ENCODE measurements at regions not wholly inside any gene's neighbourhood (a gene's known extent, or its start where the extent isn't known, plus 50 kb on each side); places are given as distances from the start of the nearest gene placed in this dataset.

DNA sequence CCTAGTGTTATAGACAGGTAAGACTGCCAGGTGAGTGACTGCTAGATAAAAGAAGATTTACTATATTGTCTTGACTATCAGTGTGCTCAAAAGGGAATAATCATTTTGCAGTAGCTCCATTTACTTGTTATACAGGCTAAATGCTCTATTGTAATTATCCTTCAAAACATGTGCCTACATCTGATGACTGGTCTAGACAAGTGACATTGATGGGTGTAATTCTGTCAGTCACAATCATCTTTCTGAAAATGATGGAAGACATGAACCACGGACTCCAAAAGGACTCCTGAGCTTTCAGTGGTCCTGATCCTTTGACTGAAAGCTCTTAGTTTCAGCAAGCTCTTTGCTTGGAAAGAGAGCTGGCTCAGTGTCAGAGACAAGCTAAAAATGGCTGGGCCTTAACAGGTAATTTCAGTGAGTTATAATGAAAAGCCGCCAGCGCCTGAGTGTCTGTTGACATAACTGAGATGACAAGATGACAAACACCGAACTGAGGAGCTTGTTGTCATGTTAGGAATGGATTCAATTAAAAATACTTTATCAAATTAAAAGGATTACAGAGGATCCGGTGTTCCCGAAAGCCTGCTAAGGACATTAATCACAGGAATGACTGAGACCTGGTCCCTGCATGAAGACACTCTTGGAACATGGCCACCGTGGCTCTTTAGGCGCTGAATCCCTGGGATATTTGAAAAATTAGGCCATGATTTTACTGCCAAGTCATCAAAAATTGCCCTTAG, 141.7 kb downstream of the CMPK2 start:
- H3K4me3 ChIP-seq (ENCODE audit: low read length) = no peak overlapping the region
- no peaks in the 10 kb centered on the region for H3K27me3 ChIP-seq (ENCODE audit: low read length)

DNA sequence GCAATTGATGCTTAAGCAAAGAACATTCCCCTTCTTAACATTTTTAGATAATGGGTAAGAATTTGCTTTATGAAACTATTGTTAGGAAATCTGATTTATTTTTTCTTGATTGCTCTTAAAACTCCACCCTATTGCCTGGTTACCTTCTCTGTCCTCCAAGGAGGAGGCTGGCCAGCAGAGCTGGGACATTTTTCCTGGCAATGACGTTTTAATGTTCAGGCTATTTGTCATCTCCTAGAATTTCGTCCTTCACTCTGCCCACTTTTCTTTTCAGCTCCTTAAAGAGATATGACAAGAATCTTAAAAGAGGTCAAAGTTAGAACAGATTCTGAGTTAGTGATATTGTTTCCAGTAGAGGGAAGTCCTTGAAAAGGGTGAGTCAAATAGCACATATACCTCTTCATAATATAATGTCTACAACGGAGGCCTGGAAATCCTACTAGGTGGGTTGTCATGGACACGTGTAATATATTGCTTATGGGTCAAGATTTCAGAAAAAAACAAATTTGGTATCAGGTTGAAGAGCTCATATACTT, 141.0 kb downstream of the CMPK2 start:
- Histone ChIP-seq H3K27ac (ENCODE audit: low read length) (no peak overlapping the region), H3K9me3 (ENCODE audit: low read length) (no peaks in the 10 kb centered on the region), H3K9me2 (replicated peaks; ENCODE audit: insufficient read depth, low read length) (no peaks in the 10 kb centered on the region), H3K9ac (ENCODE audit: low read length) (no peak overlapping the region), H4K20me1 (ENCODE audit: insufficient read depth, low read depth, low read length) (no peaks in the 10 kb centered on the region), H3K27me3 (ENCODE audit: low read length) (no peaks in the 10 kb centered on the region), H2AFZ (ENCODE audit: low read length) (no peak overlapping the region), H3K4me3 (ENCODE audit: low read length) (no peak overlapping the region), H3K4me1 (ENCODE audit: low read length) (no peaks in the 10 kb centered on the region), H3K4me2 (ENCODE audit: low read depth, low read length, poor library complexity, severe bottlenecking) (no peak overlapping the region), H3K79me2 (ENCODE audit: low read length) (no peaks in the 10 kb centered on the region), H3K36me3 (ENCODE audit: insufficient read depth, low read length) (no peaks in the 10 kb centered on the region)
- no peak for DNase-seq

More for the DNA sequence above, 141.7 kb downstream of the CMPK2 start:
- H3K36me3 ChIP-seq (ENCODE audit: insufficient read depth, low read length) = no peaks in the 10 kb centered on the region
- H3K4me1 ChIP-seq (ENCODE audit: low read length) = no peaks in the 10 kb centered on the region
- DNase-seq = no peak
- H3K79me2 ChIP-seq (ENCODE audit: low read length) = no peaks in the 10 kb centered on the region
- H3K4me2 ChIP-seq (ENCODE audit: low read depth, low read length, poor library complexity, severe bottlenecking) = no peak overlapping the region
- no peaks in the 10 kb centered on the region for H4K20me1 ChIP-seq (ENCODE audit: insufficient read depth, low read depth, low read length)
- H3K9me2 ChIP-seq (replicated peaks; ENCODE audit: insufficient read depth, low read length) = no peaks in the 10 kb centered on the region
- no peak overlapping the region for H2AFZ ChIP-seq (ENCODE audit: low read length)
- no peak overlapping the region for H3K9ac ChIP-seq (ENCODE audit: low read length)
- no peak overlapping the region for H3K27ac ChIP-seq (ENCODE audit: low read length)
- no peaks in the 10 kb centered on the region for H3K9me3 ChIP-seq (ENCODE audit: low read length)

DNA sequence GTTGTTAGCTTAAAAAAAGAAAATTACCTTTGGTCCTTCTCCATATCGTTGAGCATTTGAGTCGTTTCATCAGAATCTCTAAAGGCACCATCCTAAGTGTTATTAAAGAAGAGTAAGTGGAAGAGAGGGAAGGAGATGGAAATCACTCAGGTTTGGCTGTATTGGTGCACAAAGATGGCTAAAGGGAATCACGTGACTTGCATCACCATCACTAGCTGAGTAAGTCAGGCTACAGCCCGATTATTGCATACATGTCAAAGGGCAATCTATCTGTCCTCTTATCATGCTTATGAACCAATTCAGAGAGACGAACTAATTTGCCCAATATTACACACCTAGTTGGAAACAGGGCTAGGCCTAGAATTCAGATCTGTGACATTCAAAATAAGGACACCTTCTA, 137.6 kb downstream of the CMPK2 start:
- H3K79me2 ChIP-seq (ENCODE audit: low read length) = no peaks in the 10 kb centered on the region
- H3K9me2 ChIP-seq (replicated peaks; ENCODE audit: insufficient read depth, low read length) = no peaks in the 10 kb centered on the region
- no peak for DNase-seq

DNA sequence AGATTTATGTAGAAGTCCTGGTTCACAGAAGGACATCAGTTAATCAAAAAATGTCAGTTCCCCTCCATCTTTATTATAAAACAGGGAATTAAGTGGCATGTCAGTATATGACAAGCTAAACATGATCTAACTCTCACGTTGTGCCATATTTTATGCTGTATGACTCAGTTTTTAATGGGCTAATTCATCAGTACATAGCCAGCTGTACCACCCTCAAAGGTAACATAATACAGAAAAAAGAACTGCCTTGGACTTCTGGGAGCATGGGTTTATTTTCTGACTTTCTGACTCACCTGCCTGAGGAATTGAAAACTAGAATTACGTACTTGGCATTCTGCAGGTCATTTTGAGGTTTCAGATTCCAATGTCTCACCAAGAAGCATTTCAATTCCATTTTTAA, 135.7 kb downstream of the CMPK2 start:
- no peaks in the 10 kb centered on the region for H3K9me2 ChIP-seq (replicated peaks; ENCODE audit: insufficient read depth, low read length)
- H3K79me2 ChIP-seq (ENCODE audit: low read length) = no peaks in the 10 kb centered on the region
- H3K9me3 ChIP-seq (ENCODE audit: low read length) = no peaks in the 10 kb centered on the region
- H3K9ac ChIP-seq (ENCODE audit: low read length) = no peak overlapping the region
- no peak overlapping the region for H3K27ac ChIP-seq (ENCODE audit: low read length)
- no peak overlapping the region for H2AFZ ChIP-seq (ENCODE audit: low read length)
- H3K4me1 ChIP-seq (ENCODE audit: low read length) = no peaks in the 10 kb centered on the region
- H3K4me2 ChIP-seq (ENCODE audit: low read depth, low read length, poor library complexity, severe bottlenecking) = no peak overlapping the region
- H3K36me3 ChIP-seq (ENCODE audit: insufficient read depth, low read length) = no peaks in the 10 kb centered on the region; the same call in 1 of the 2 replicates
- H4K20me1 ChIP-seq (ENCODE audit: insufficient read depth, low read depth, low read length) = no peaks in the 10 kb centered on the region
- H3K4me3 ChIP-seq (ENCODE audit: low read length) = no peak overlapping the region
- H3K27me3 ChIP-seq (ENCODE audit: low read length) = no peaks in the 10 kb centered on the region
- no peak for DNase-seq

More for the DNA sequence above, 137.6 kb downstream of the CMPK2 start:
- H3K4me2 ChIP-seq (ENCODE audit: low read depth, low read length, poor library complexity, severe bottlenecking) = no peak overlapping the region
- H3K9ac ChIP-seq (ENCODE audit: low read length) = no peak overlapping the region
- no peaks in the 10 kb centered on the region for H4K20me1 ChIP-seq (ENCODE audit: insufficient read depth, low read depth, low read length)
- no peaks in the 10 kb centered on the region for H3K9me3 ChIP-seq (ENCODE audit: low read length)
- H3K4me1 ChIP-seq (ENCODE audit: low read length) = no peaks in the 10 kb centered on the region
- no peak overlapping the region for H2AFZ ChIP-seq (ENCODE audit: low read length)
- no peak overlapping the region for H3K4me3 ChIP-seq (ENCODE audit: low read length)
- no peaks in the 10 kb centered on the region; the same call in 1 of the 2 replicates for H3K36me3 ChIP-seq (ENCODE audit: insufficient read depth, low read length)
- no peaks in the 10 kb centered on the region for H3K27me3 ChIP-seq (ENCODE audit: low read length)
- no peak overlapping the region for H3K27ac ChIP-seq (ENCODE audit: low read length)

DNA sequence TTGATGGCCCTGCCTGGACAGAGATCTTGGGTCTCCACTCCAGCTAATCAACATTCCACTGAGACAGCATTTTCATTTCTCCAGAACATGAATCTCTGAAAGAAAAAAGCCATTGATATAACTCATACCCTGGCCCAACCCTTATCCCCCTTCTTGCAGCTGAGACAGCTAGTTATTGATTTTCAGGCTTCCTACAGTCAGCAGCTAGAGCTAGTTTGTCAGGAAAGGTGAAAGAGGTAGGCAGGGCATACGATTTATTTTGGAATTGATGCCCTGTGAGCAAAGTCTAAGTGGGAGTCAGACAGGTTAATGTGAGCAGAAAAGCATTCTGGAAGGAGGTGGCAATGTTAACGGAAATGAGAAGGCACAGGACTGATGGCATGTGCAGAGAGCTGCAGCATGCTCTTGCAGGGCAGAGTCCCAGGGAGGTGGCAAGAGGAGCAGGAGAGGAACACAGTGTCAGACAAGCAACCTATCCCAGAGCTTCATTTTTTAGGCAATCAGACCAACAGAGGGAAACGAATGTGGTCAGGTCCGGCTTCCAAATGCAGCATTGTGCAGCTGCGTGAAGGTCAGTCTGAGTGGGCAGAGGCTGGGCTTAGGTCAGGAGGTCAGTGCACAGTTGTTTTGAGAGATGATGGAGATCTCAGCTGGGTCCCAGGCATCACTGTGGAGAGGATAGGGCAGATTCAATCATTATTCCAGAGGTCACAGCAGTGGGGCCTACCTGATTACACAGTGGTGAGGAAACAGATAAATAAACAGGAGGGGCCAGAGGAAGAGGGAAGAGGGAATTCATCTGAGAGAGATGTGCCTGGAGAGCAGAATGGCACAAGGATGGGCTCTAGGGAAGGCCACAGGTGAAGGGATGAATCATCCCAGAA, 134.8 kb downstream of the CMPK2 start:
- no peaks in the 10 kb centered on the region for H3K9me2 ChIP-seq (replicated peaks; ENCODE audit: insufficient read depth, low read length)
- no peaks in the 10 kb centered on the region for H4K20me1 ChIP-seq (ENCODE audit: insufficient read depth, low read depth, low read length)
- no peak overlapping the region for H3K27ac ChIP-seq (ENCODE audit: low read length)
- DNase-seq = no peak
- no peaks in the 10 kb centered on the region for H3K4me1 ChIP-seq (ENCODE audit: low read length)
- no peak overlapping the region for H3K4me3 ChIP-seq (ENCODE audit: low read length)
- no peaks in the 10 kb centered on the region for H3K79me2 ChIP-seq (ENCODE audit: low read length)
- no peak overlapping the region for H3K4me2 ChIP-seq (ENCODE audit: low read depth, low read length, poor library complexity, severe bottlenecking)
- H3K36me3 ChIP-seq (ENCODE audit: insufficient read depth, low read length) = no peaks in the 10 kb centered on the region; the same call in 1 of the 2 replicates
- no peaks in the 10 kb centered on the region for H3K9me3 ChIP-seq (ENCODE audit: low read length)
- no peaks in the 10 kb centered on the region for H3K27me3 ChIP-seq (ENCODE audit: low read length)
- H3K9ac ChIP-seq (ENCODE audit: low read length) = no peak overlapping the region
- H2AFZ ChIP-seq (ENCODE audit: low read length) = no peak overlapping the region

DNA sequence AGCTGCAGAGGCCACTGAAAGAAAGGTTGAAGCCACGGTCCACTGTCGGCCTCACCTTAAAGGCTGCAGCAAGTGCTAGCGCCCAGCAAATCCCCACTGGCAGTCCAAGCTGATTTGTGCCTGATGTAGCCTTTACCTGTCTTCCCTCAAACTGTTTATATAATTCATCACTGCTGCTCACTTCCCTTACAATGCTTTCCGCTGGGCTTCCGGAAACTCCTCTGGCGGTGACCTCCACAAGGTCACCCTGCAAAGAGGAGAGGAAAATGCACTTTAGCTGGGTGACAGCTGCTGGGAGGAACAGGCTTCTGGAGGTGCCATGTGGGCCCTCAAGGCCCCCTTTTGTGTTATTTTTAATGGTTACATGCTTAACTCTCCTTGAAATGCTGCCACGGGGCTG, 126.2 kb downstream of the CMPK2 start:
- DNase-seq = no peak
- Histone ChIP-seq H3K79me2 (ENCODE audit: low read length) (no peaks in the 10 kb centered on the region), H3K9ac (ENCODE audit: low read length) (no peak overlapping the region), H2AFZ (ENCODE audit: low read length) (no peak overlapping the region), H3K4me2 (ENCODE audit: low read depth, low read length, poor library complexity, severe bottlenecking) (no peak overlapping the region), H3K9me2 (replicated peaks; ENCODE audit: insufficient read depth, low read length) (no peaks in the 10 kb centered on the region), H3K36me3 (ENCODE audit: insufficient read depth, low read length) (no peaks in the 10 kb centered on the region), H3K27me3 (ENCODE audit: low read length) (no peaks in the 10 kb centered on the region), H3K4me1 (ENCODE audit: low read length) (no peaks in the 10 kb centered on the region), H3K4me3 (ENCODE audit: low read length) (no peak overlapping the region), H3K9me3 (ENCODE audit: low read length) (no peaks in the 10 kb centered on the region), H4K20me1 (ENCODE audit: insufficient read depth, low read depth, low read length) (no peaks in the 10 kb centered on the region), H3K27ac (ENCODE audit: low read length) (no peak overlapping the region)

DNA sequence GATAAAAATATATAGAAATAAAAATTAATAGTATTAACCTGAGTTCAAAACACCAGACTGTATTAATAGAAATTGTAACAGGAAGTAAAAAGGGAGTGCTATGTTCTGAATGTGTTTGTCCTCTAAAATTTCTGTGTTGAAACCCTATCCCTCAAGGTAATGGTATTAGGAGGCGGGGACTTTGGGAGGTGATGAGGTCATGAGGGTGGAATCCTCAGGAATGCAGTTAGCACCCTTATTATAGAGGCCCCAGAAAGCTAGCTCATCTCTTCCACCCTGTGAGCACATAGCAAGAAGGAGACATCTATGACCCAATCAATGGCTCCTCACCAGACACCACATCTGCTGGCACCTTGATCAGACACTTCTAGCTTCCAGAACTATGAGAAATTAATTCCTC, 124.5 kb downstream of the CMPK2 start:
- H3K79me2 ChIP-seq (ENCODE audit: low read length) = no peaks in the 10 kb centered on the region
- H3K4me3 ChIP-seq (ENCODE audit: low read length) = no peak overlapping the region
- H3K9ac ChIP-seq (ENCODE audit: low read length) = no peak overlapping the region
- no peak for DNase-seq
- peaks cover 4% of the 10 kb centered on the region; the same call in 1 of the 2 replicates for H3K36me3 ChIP-seq (ENCODE audit: insufficient read depth, low read length)
- H3K9me3 ChIP-seq (ENCODE audit: low read length) = no peaks in the 10 kb centered on the region
- no peak overlapping the region for H2AFZ ChIP-seq (ENCODE audit: low read length)
- no peaks in the 10 kb centered on the region for H4K20me1 ChIP-seq (ENCODE audit: insufficient read depth, low read depth, low read length)
- H3K4me1 ChIP-seq (ENCODE audit: low read length) = peaks cover under 1% of the 10 kb centered on the region
- H3K9me2 ChIP-seq (replicated peaks; ENCODE audit: insufficient read depth, low read length) = no peaks in the 10 kb centered on the region
- no peak overlapping the region for H3K27ac ChIP-seq (ENCODE audit: low read length)
- no peaks in the 10 kb centered on the region for H3K27me3 ChIP-seq (ENCODE audit: low read length)
- no peak overlapping the region for H3K4me2 ChIP-seq (ENCODE audit: low read depth, low read length, poor library complexity, severe bottlenecking)

DNA sequence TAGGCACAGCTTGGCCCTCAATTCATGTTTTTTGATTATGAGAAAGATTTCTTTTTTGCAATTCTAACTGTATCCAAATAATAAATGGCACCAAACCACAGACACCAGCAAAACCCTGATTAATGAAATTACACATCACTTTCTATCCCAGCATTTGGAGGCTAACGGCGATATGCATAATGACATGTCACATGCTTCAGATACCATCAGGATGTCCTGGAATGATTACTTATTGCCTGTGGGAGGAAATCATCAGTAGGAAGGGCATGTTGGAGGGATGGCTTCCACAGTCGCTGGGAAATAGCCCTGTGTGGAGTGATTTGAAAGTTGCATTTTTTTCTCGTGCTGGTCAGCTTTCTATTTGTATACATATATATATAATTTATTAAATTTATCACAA, 121.7 kb downstream of the CMPK2 start:
- H3K9me3 ChIP-seq (ENCODE audit: low read length) = no peaks in the 10 kb centered on the region
- no peak overlapping the region for H3K27ac ChIP-seq (ENCODE audit: low read length)
- no peak for DNase-seq

More for the DNA sequence above, 121.7 kb downstream of the CMPK2 start:
- Histone ChIP-seq H3K9ac (ENCODE audit: low read length) (no peak overlapping the region), H3K27me3 (ENCODE audit: low read length) (no peaks in the 10 kb centered on the region), H3K36me3 (ENCODE audit: insufficient read depth, low read length) (peaks cover 4% of the 10 kb centered on the region; the same call in 1 of the 2 replicates), H3K4me2 (ENCODE audit: low read depth, low read length, poor library complexity, severe bottlenecking) (no peak overlapping the region), H3K4me1 (ENCODE audit: low read length) (peaks cover 6% of the 10 kb centered on the region), H2AFZ (ENCODE audit: low read length) (no peak overlapping the region), H4K20me1 (ENCODE audit: insufficient read depth, low read depth, low read length) (no peaks in the 10 kb centered on the region), H3K4me3 (ENCODE audit: low read length) (no peak overlapping the region), H3K9me2 (replicated peaks; ENCODE audit: insufficient read depth, low read length) (no peaks in the 10 kb centered on the region), H3K79me2 (ENCODE audit: low read length) (no peaks in the 10 kb centered on the region)

Measured in Karpas-422 (cell line).